H1 (cell line): ENCODE measurements at regions not wholly inside any gene's neighbourhood (a gene's known extent, or its start where the extent isn't known, plus 50 kb on each side); places are given as distances from the start of the nearest gene placed in this dataset.

Experiments used
- CTCF ChIA-PET: fragments of 300-600 bp; sonication (Branson Sonifier 250); formaldehyde crosslinking; loops from one replicate; lab custom pipeline; 2021; ENCODE audit not compliant: partially characterized antibody; lab: Charles Lee
- POLR2A ChIA-PET: fragments of 300-600 bp; sonication (Branson Sonifier 250); formaldehyde crosslinking; loops from one replicate; lab custom pipeline; 2021; ENCODE audit warnings: inconsistent platforms; ENCODE audit not compliant: partially characterized antibody; lab: Charles Lee
- DNase-seq, 2 experiments: peaks; one replicate each; pipeline versions ENCODE4 v3.0.0 to v3.0.0-alpha.2; 2010 to 2022; ENCODE audit warnings: low spot score in 2 of 2, low read depth in 1 of 2, mixed read lengths in 1 of 2
- FAIRE-seq: peaks from 2 replicates; lab custom pipeline; 2011; peaks lifted over from hg19 to GRCh38; lab: Jason Lieb, UNC
- H2AFZ ChIP-seq: 2 replicates; pipeline ENCODE4 v1.8.1; 2012; ENCODE audit warnings: low read length, inconsistent platforms
- H2AK5ac ChIP-seq: 2 replicates; pipeline ENCODE4 v1.6.1; 2013; ENCODE audit warnings: low read depth, low read length
- H2BK120ac ChIP-seq: replicated peaks from 2 replicates; pipeline ENCODE3; 2013; ENCODE audit warnings: low read depth, low read length, inconsistent platforms
- H2BK12ac ChIP-seq: 2 replicates; pipeline ENCODE4 v1.6.1; 2013; ENCODE audit warnings: low read depth, low read length
- H2BK15ac ChIP-seq: 2 replicates; pipeline ENCODE4 v1.6.1; 2013; ENCODE audit warnings: low read length
- H2BK20ac ChIP-seq: 2 replicates; pipeline ENCODE4 v1.6.1; 2013; ENCODE audit warnings: low read length
- H2BK5ac ChIP-seq: 2 replicates; pipeline ENCODE4 v1.6.1; 2013; ENCODE audit warnings: low read depth, low read length
- H3K14ac ChIP-seq: 2 replicates; pipeline ENCODE4 v1.6.1; 2013; ENCODE audit warnings: inconsistent platforms; ENCODE audit not compliant: insufficient read length
- H3K18ac ChIP-seq: 2 replicates; pipeline ENCODE4 v1.6.1; 2013; ENCODE audit warnings: low read length; ENCODE audit errors: extremely low read depth
- H3K23ac ChIP-seq: 2 replicates; pipeline ENCODE4 v1.6.1; 2013; ENCODE audit warnings: inconsistent platforms; ENCODE audit not compliant: insufficient read length
- H3K23me2 ChIP-seq: 2 replicates; pipeline ENCODE4 v1.6.1; 2013; ENCODE audit warnings: low read depth, low read length
- H3K27ac ChIP-seq: 2 replicates; pipeline ENCODE4 v1.6.1; 2011; ENCODE audit warnings: low read depth, low read length, inconsistent platforms
- H3K27me3 ChIP-seq, 4 experiments: replicated peaks in 1 of 4; 1 replicate in 1 of 4; 2 replicates in 3 of 4; pipeline versions ENCODE4 v1.6.1 to v1.8.1; 2011 to 2013; ENCODE audit warnings: low read length in 3 of 4, mild to moderate bottlenecking in 3 of 4, inconsistent platforms in 2 of 4, mixed read lengths in 2 of 4, moderate library complexity in 1 of 4; ENCODE audit not compliant: control insufficient read depth in 3 of 4, insufficient read depth in 3 of 4; ENCODE audit errors: extremely low read depth in 1 of 4
- H3K36me3 ChIP-seq, 4 experiments: 2 replicates each; pipeline versions ENCODE4 v1.6.1 to v1.8.1; 2011 to 2013; ENCODE audit warnings: mild to moderate bottlenecking in 4 of 4, low read length in 3 of 4, moderate library complexity in 2 of 4, control low read depth in 1 of 4, inconsistent platforms in 1 of 4; ENCODE audit not compliant: insufficient read depth in 4 of 4, control insufficient read depth in 2 of 4
- H3K4ac ChIP-seq: replicated peaks from 2 replicates; pipeline ENCODE3; 2013; ENCODE audit warnings: low read length, low read depth, mixed read lengths, inconsistent platforms; ENCODE audit not compliant: insufficient read length
- H3K4me1 ChIP-seq, 4 experiments: replicated peaks in 1 of 4; 1 replicate in 1 of 4; 2 replicates in 3 of 4; pipeline versions ENCODE4 v1.6.1 to v1.8.1; 2011 to 2013; ENCODE audit warnings: low read length in 3 of 4, inconsistent platforms in 2 of 4, mixed read lengths in 1 of 4; ENCODE audit not compliant: insufficient read depth in 4 of 4, control insufficient read depth in 3 of 4
- H3K4me2 ChIP-seq, 2 experiments: 2 replicates each; pipeline versions ENCODE4 v1.6.1 to v1.8.1; 2011 to 2013; ENCODE audit warnings: low read depth in 2 of 2, low read length in 2 of 2, control low read depth in 1 of 2, inconsistent platforms in 1 of 2, mild to moderate bottlenecking in 1 of 2; ENCODE audit not compliant: insufficient read depth in 1 of 2
- H3K4me3 ChIP-seq, 4 experiments: fragments of 200-600, 300-600 bp in 1 of 4; sonication (generic), shearing (Covaris generic), sonication (Bioruptor Twin) in 1 of 4; 2 replicates each; pipeline versions ENCODE4 v1.5.1 to v1.8.1; 2011 to 2016; ENCODE audit warnings: low read length in 4 of 4, low read depth in 3 of 4, control low read depth in 2 of 4, inconsistent platforms in 2 of 4, mild to moderate bottlenecking in 2 of 4, mixed read lengths in 1 of 4, moderate library complexity in 1 of 4; ENCODE audit not compliant: insufficient read depth in 2 of 4; ENCODE audit errors: extremely low read depth in 1 of 4
- H3K56ac ChIP-seq: replicated peaks from 2 replicates; pipeline ENCODE3; 2013; ENCODE audit warnings: low read depth, mild to moderate bottlenecking, mixed read lengths, low read length, inconsistent platforms; ENCODE audit not compliant: insufficient read length
- H3K79me1 ChIP-seq: 2 replicates; pipeline ENCODE4 v1.6.1; 2013; ENCODE audit warnings: low read depth, low read length, control low read depth
- H3K79me2 ChIP-seq, 2 experiments: 2 replicates each; pipeline versions ENCODE4 v1.6.1 to v1.8.1; 2012 to 2013; ENCODE audit warnings: low read length in 2 of 2, mild to moderate bottlenecking in 2 of 2, inconsistent platforms in 1 of 2; ENCODE audit not compliant: insufficient read depth in 2 of 2, control insufficient read depth in 1 of 2
- H3K9ac ChIP-seq, 4 experiments: replicated peaks in 1 of 4; 1 replicate in 1 of 4; 2 replicates in 3 of 4; pipeline versions ENCODE4 v1.6.1 to v1.8.1; 2011 to 2013; ENCODE audit warnings: low read depth in 3 of 4, low read length in 3 of 4, control low read depth in 2 of 4, mild to moderate bottlenecking in 2 of 4, moderate library complexity in 2 of 4, inconsistent platforms in 1 of 4; ENCODE audit errors: extremely low read depth in 1 of 4
- H3K9me3 ChIP-seq, 2 experiments: 2 replicates each; pipeline versions ENCODE4 v1.6.1 to v1.8.1; 2012 to 2013; ENCODE audit warnings: mild to moderate bottlenecking in 2 of 2, moderate library complexity in 2 of 2, control low read depth in 1 of 2, inconsistent platforms in 1 of 2, low read depth in 1 of 2, low read length in 1 of 2, mixed read lengths in 1 of 2; ENCODE audit not compliant: insufficient read depth in 2 of 2
- H4K20me1 ChIP-seq, 2 experiments: replicated peaks in 1 of 2; 2 replicates each; pipeline versions ENCODE3 to v1.8.1; 2011 to 2013; ENCODE audit warnings: inconsistent platforms in 2 of 2, low read length in 2 of 2, mild to moderate bottlenecking in 1 of 2; ENCODE audit not compliant: insufficient read depth in 2 of 2, control insufficient read depth in 1 of 2
- H4K5ac ChIP-seq: 2 replicates; pipeline ENCODE4 v1.6.1; 2013; ENCODE audit warnings: low read length, low read depth, mixed read lengths, inconsistent platforms; ENCODE audit not compliant: insufficient read length
- H4K8ac ChIP-seq: 2 replicates; pipeline ENCODE4 v1.8.0; 2013; ENCODE audit warnings: mild to moderate bottlenecking, moderate library complexity, low read length, inconsistent platforms; ENCODE audit not compliant: insufficient read depth; ENCODE audit errors: extremely low read depth
- H4K91ac ChIP-seq: replicated peaks from 2 replicates; pipeline ENCODE3; 2013; ENCODE audit warnings: low read length, mixed read lengths, inconsistent platforms; ENCODE audit not compliant: insufficient read length
- CBX5 ChIP-seq: fragments of 300-800, 300-1000 bp; sonication (generic); IDR thresholded peaks from 2 replicates; pipeline ENCODE4 v1.7.1; 2016; ENCODE audit warnings: antibody characterized with exemption, low read length, low read depth
- EGR1 ChIP-seq: IDR thresholded peaks from 2 replicates; pipeline ENCODE4 v1.6.1; 2011; ENCODE audit warnings: low read depth, low read length, borderline replicate concordance
- GTF2F1 ChIP-seq: IDR thresholded peaks from 2 replicates; pipeline ENCODE4 v1.6.1; 2012; ENCODE audit warnings: low read depth, low read length, improper control_type of control experiment, borderline replicate concordance
- SIRT6 ChIP-seq: IDR thresholded peaks from one replicate; pipeline ENCODE4 v1.7.1; 2012; ENCODE audit warnings: low read length, inconsistent platforms
- SP4 ChIP-seq: IDR thresholded peaks from 2 replicates; pipeline ENCODE4 v1.6.1; 2012; ENCODE audit warnings: low read length, inconsistent platforms
- TBP ChIP-seq: IDR thresholded peaks from 2 replicates; pipeline ENCODE4 v1.6.1; 2011; ENCODE audit warnings: low read depth, low read length, improper control_type of control experiment
- WGBS, 2 experiments: shearing (Covaris generic) in 1 of 2; methylation state at CpG; one replicate each; pipeline versions ENCODE4 v1.1.6 to v1.1.7; 2013 to 2015; ENCODE audit warnings: low lambda C conversion rate in 2 of 2, mixed read lengths in 2 of 2, inconsistent platforms in 1 of 2, low coverage in 1 of 2, missing lambda C conversion rate in 1 of 2; ENCODE audit not compliant: insufficient replicate concordance in 2 of 2, insufficient coverage in 1 of 2, insufficient read length in 1 of 2; ENCODE audit errors: extremely low coverage in 1 of 2, missing lambda C conversion rate in 1 of 2; 5-methylcytosine and 5-hydroxymethylcytosine counted together

- Histone ChIP-seq H4K8ac (no peak overlapping the region), H2AK5ac (no peak overlapping the region), H3K4me1 (no peaks in the 10 kb centered on the region), H3K4ac (no peak overlapping the region), H2BK120ac (no peak overlapping the region), H3K23ac (no peak overlapping the region), H4K91ac (no peak overlapping the region), H2BK20ac (no peak overlapping the region), H2AFZ (no peak overlapping the region), H3K27me3 (no peaks in the 10 kb centered on the region), H3K36me3 (no peaks in the 10 kb centered on the region), H3K18ac (no peak overlapping the region), H3K9ac (no peak overlapping the region), H3K56ac (no peak overlapping the region), H3K79me2 (no peaks in the 10 kb centered on the region), H3K79me1 (no peaks in the 10 kb centered on the region), H3K14ac (no peak overlapping the region), H3K4me3 (no peak overlapping the region), H4K5ac (no peak overlapping the region), H2BK15ac (no peak overlapping the region), H3K9me3 (no peaks in the 10 kb centered on the region), H2BK12ac (no peak overlapping the region), H2BK5ac (no peak overlapping the region), H3K4me2 (no peak overlapping the region), H3K27ac (no peak overlapping the region), H3K23me2 (no peaks in the 10 kb centered on the region), H4K20me1 (no peaks in the 10 kb centered on the region)
- FAIRE-seq (no peak), DNase-seq (no peak)
- CTCF ChIA-PET: no interaction called here
- 100% methylated on average over 1 of the region's 1 CpG; no CpG with 5 or more reads in 1 of the 2 experiments for WGBS, 2 experiments
- POLR2A ChIA-PET: no interaction called here
- TF ChIP-seq TBP (no peak), CBX5 (no peak), EGR1 (no peak), SP4 (no peak), SIRT6 (no peak), GTF2F1 (no peak)
These were observed 68.7 kb upstream of the ARX start for GRCh38 chrX:25084446-25084845.
